ENCODE measurements at regions not wholly inside any gene's neighbourhood (a gene's known extent, or its start where the extent isn't known, plus 50 kb on each side); places are given as distances from the start of the nearest gene placed in this dataset.

DNA sequence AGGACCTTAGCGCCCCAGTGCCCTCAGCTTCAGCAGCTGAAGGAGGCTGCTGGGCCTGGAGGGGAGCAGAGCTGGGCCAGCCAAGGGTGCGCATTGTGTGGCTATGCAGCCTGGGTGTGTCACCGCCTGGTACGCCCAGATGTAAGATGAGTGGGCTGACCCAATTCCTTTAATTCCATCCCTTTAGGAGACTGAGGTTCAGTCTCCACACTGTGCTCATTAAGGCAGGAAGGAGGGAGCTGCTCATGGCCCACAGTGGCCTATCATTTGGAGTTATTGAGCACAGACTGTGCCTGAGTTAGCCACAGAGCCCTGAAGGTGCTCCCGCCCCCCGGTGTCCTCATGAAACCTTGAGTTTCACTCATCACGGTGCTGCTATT, 194.1 kb upstream of the GLI2 start:
- H4K20me1 ChIP-seq (ENCODE audit: insufficient read depth, low read length), result no peaks in the 10 kb centered on the region
- H3K9ac ChIP-seq (ENCODE audit: low read length), result no peak overlapping the region
- no peak overlapping the region for H3K4me3 ChIP-seq (ENCODE audit: insufficient read depth, low read depth, low read length)
- DNase-seq (ENCODE audit: low read depth) (no peak), FAIRE-seq (no peak)
- H3K79me2 ChIP-seq (ENCODE audit: insufficient read depth, low read length), result no peaks in the 10 kb centered on the region
- TF ChIP-seq, protein P1, sequence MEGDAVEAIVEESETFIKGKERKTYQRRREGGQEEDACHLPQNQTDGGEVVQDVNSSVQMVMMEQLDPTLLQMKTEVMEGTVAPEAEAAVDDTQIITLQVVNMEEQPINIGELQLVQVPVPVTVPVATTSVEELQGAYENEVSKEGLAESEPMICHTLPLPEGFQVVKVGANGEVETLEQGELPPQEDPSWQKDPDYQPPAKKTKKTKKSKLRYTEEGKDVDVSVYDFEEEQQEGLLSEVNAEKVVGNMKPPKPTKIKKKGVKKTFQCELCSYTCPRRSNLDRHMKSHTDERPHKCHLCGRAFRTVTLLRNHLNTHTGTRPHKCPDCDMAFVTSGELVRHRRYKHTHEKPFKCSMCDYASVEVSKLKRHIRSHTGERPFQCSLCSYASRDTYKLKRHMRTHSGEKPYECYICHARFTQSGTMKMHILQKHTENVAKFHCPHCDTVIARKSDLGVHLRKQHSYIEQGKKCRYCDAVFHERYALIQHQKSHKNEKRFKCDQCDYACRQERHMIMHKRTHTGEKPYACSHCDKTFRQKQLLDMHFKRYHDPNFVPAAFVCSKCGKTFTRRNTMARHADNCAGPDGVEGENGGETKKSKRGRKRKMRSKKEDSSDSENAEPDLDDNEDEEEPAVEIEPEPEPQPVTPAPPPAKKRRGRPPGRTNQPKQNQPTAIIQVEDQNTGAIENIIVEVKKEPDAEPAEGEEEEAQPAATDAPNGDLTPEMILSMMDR (IDR thresholded peaks at IDR 0.05; ENCODE audit: insufficient read depth, low read depth, low read length), result no peak
- no peak for TF ChIP-seq EZH2 (IDR thresholded peaks at IDR 0.05; ENCODE audit: insufficient read depth, low read length)
- no peak overlapping the region for H2AFZ ChIP-seq (ENCODE audit: low read depth, low read length)
- peaks cover 26% of the 10 kb centered on the region for H3K4me1 ChIP-seq (ENCODE audit: insufficient read depth, low read length)
- H3K4me1 Mint-ChIP-seq (ENCODE audit: low read depth, unreplicated experiment), result peaks cover 43% of the 10 kb centered on the region
- no peak overlapping the region for H3K27ac ChIP-seq (ENCODE audit: low read depth, low read length)
- no peaks in the 10 kb centered on the region for H3K36me3 Mint-ChIP-seq (ENCODE audit: low read depth, unreplicated experiment)
- no peak overlapping the region for H3K4me3 Mint-ChIP-seq (ENCODE audit: unreplicated experiment)
- H3K27me3 ChIP-seq (ENCODE audit: insufficient read depth, low read length), result peaks cover 10% of the 10 kb centered on the region
- no peak overlapping the region for H3K4me2 ChIP-seq (ENCODE audit: low read length)
- peaks cover 20% of the 10 kb centered on the region for H3K27me3 Mint-ChIP-seq (ENCODE audit: low read depth, unreplicated experiment)
- H3K27ac Mint-ChIP-seq (ENCODE audit: unreplicated experiment), result peak overlapping the region; percentile 99
- H3K9me3 Mint-ChIP-seq (ENCODE audit: unreplicated experiment), result no peaks in the 10 kb centered on the region
- no peaks in the 10 kb centered on the region for H3K36me3 ChIP-seq (ENCODE audit: insufficient read depth, low read length)
- no peaks in the 10 kb centered on the region for H3K9me3 ChIP-seq (ENCODE audit: insufficient read depth, low read depth, low read length)

DNA sequence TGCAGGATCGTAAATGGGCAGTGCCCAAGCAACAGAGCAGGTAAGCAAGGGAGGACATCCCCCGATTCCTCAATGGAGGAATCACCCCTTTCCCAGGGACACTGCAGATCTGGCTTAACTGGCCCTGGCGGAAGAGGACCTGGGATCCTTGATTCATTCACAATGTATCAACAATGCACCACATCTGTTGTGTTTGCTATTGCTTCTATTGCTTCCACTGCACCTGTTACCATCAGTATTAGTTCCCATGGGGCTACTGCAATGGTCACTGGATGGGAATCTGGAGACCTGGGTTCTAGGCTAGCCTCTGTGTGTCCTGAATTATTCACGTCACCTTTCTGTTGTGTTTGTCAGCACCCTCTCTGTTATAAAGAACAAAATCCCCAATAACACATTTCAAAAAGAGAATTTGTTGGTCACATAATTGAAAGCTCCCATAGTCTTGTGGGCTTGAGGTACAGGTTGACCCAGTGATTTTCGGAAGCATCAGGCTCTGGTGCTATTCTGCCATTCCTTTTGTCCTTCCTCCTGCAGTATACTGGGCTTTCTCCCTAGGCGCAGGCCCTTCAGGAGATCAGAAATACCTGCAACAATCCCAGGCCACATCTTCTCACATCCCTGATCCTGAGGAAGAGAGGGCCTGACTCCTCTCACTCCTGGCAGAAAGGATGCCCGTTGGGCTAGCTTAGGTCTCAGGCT, 193.5 kb upstream of the GLI2 start:
- no peaks in the 10 kb centered on the region for H3K36me3 ChIP-seq (ENCODE audit: insufficient read depth, low read length)
- H3K4me1 ChIP-seq (ENCODE audit: insufficient read depth, low read length), result peaks cover 32% of the 10 kb centered on the region
- peaks cover 10% of the 10 kb centered on the region for H3K27me3 ChIP-seq (ENCODE audit: insufficient read depth, low read length)
- no peaks in the 10 kb centered on the region for H4K20me1 ChIP-seq (ENCODE audit: insufficient read depth, low read length)
- FAIRE-seq (no peak), DNase-seq (ENCODE audit: low read depth) (no peak)
- H3K79me2 ChIP-seq (ENCODE audit: insufficient read depth, low read length), result no peaks in the 10 kb centered on the region
- H3K27ac ChIP-seq (ENCODE audit: low read depth, low read length), result no peak overlapping the region
- H3K27ac Mint-ChIP-seq (ENCODE audit: unreplicated experiment), result peak overlapping the region; percentile 58
- no peak overlapping the region for H3K4me3 ChIP-seq (ENCODE audit: insufficient read depth, low read depth, low read length)
- no peak overlapping the region for H2AFZ ChIP-seq (ENCODE audit: low read depth, low read length)
- H3K9ac ChIP-seq (ENCODE audit: low read length), result no peak overlapping the region
- no peak for TF ChIP-seq EZH2 (IDR thresholded peaks at IDR 0.05; ENCODE audit: insufficient read depth, low read length)
- TF ChIP-seq, protein P1 (IDR thresholded peaks at IDR 0.05; ENCODE audit: insufficient read depth, low read depth, low read length), result no peak
- peaks cover 46% of the 10 kb centered on the region for H3K4me1 Mint-ChIP-seq (ENCODE audit: low read depth, unreplicated experiment)
- no peaks in the 10 kb centered on the region for H3K9me3 ChIP-seq (ENCODE audit: insufficient read depth, low read depth, low read length)
- H3K9me3 Mint-ChIP-seq (ENCODE audit: unreplicated experiment), result no peaks in the 10 kb centered on the region
- H3K4me2 ChIP-seq (ENCODE audit: low read length), result no peak overlapping the region
- H3K36me3 Mint-ChIP-seq (ENCODE audit: low read depth, unreplicated experiment), result no peaks in the 10 kb centered on the region
- peaks cover 15% of the 10 kb centered on the region for H3K27me3 Mint-ChIP-seq (ENCODE audit: low read depth, unreplicated experiment)
- no peak overlapping the region for H3K4me3 Mint-ChIP-seq (ENCODE audit: unreplicated experiment)

GRCh38 chr2:120542911-120543527, 192.6 kb upstream of the GLI2 start:
- H3K4me1 Mint-ChIP-seq (ENCODE audit: low read depth, unreplicated experiment), result peaks cover 50% of the 10 kb centered on the region
- no peaks in the 10 kb centered on the region for H3K36me3 Mint-ChIP-seq (ENCODE audit: low read depth, unreplicated experiment)
- TF ChIP-seq, protein P1 (IDR thresholded peaks at IDR 0.05; ENCODE audit: insufficient read depth, low read depth, low read length), result no peak
- TF ChIP-seq EZH2 (IDR thresholded peaks at IDR 0.05; ENCODE audit: insufficient read depth, low read length), result no peak
- Histone ChIP-seq H3K4me2 (ENCODE audit: low read length) (no peak overlapping the region), H3K4me1 (ENCODE audit: insufficient read depth, low read length) (peaks cover 35% of the 10 kb centered on the region), H3K9ac (ENCODE audit: low read length) (no peak overlapping the region), H2AFZ (ENCODE audit: low read depth, low read length) (no peak overlapping the region), H4K20me1 (ENCODE audit: insufficient read depth, low read length) (no peaks in the 10 kb centered on the region), H3K27ac (ENCODE audit: low read depth, low read length) (no peak overlapping the region), H3K36me3 (ENCODE audit: insufficient read depth, low read length) (no peaks in the 10 kb centered on the region), H3K9me3 (ENCODE audit: insufficient read depth, low read depth, low read length) (no peaks in the 10 kb centered on the region), H3K4me3 (ENCODE audit: insufficient read depth, low read depth, low read length) (no peak overlapping the region), H3K79me2 (ENCODE audit: insufficient read depth, low read length) (no peaks in the 10 kb centered on the region), H3K27me3 (ENCODE audit: insufficient read depth, low read length) (peaks cover 10% of the 10 kb centered on the region)
- DNase-seq (ENCODE audit: low read depth) (no peak), FAIRE-seq (no peak)
- H3K4me3 Mint-ChIP-seq (ENCODE audit: unreplicated experiment), result no peak overlapping the region
- peaks cover 15% of the 10 kb centered on the region for H3K27me3 Mint-ChIP-seq (ENCODE audit: low read depth, unreplicated experiment)
- H3K9me3 Mint-ChIP-seq (ENCODE audit: unreplicated experiment), result no peaks in the 10 kb centered on the region
- no peak overlapping the region for H3K27ac Mint-ChIP-seq (ENCODE audit: unreplicated experiment)

All from astrocyte (in vitro differentiated cells and primary cell).